Keratinocyte (primary cell): ENCODE measurements at regions not wholly inside any gene's neighbourhood (a gene's known extent, or its start where the extent isn't known, plus 50 kb on each side); places are given as distances from the start of the nearest gene placed in this dataset.

ENCODE experiments used
- EZH2 ChIP-seq: IDR thresholded peaks from one replicate; pipeline ENCODE4 v1.6.1; 2012; ENCODE audit warnings: inconsistent platforms, mild to moderate bottlenecking, low read length, moderate library complexity
- TF ChIP-seq, protein P1 (sequence below), 3 experiments: IDR thresholded peaks in 1 of 3; conservative IDR thresholded peaks in 1 of 3; optimal IDR thresholded peaks in 1 of 3; 2 replicates in 2 of 3; 3 replicates in 1 of 3; pipeline versions ENCODE3 to v1.5.1; 2011; ENCODE audit warnings: low read length in 3 of 3, mild to moderate bottlenecking in 3 of 3, moderate library complexity in 2 of 3, control low read depth in 1 of 3, inconsistent platforms in 1 of 3; ENCODE audit not compliant: insufficient read depth in 2 of 3; ENCODE audit errors: extremely low read depth in 1 of 3

- TF ChIP-seq, protein P1, sequence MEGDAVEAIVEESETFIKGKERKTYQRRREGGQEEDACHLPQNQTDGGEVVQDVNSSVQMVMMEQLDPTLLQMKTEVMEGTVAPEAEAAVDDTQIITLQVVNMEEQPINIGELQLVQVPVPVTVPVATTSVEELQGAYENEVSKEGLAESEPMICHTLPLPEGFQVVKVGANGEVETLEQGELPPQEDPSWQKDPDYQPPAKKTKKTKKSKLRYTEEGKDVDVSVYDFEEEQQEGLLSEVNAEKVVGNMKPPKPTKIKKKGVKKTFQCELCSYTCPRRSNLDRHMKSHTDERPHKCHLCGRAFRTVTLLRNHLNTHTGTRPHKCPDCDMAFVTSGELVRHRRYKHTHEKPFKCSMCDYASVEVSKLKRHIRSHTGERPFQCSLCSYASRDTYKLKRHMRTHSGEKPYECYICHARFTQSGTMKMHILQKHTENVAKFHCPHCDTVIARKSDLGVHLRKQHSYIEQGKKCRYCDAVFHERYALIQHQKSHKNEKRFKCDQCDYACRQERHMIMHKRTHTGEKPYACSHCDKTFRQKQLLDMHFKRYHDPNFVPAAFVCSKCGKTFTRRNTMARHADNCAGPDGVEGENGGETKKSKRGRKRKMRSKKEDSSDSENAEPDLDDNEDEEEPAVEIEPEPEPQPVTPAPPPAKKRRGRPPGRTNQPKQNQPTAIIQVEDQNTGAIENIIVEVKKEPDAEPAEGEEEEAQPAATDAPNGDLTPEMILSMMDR (optimal IDR thresholded peaks at IDR 0.05 in 1 of 3, IDR thresholded peaks at IDR 0.05 in 1 of 3, conservative IDR thresholded peaks at IDR 0.05 in 1 of 3; ENCODE audit: extremely low read depth in 1 of 3, insufficient read depth in 2 of 3, low read length in 3 of 3), result no peak
- TF ChIP-seq EZH2, result no peak
Observed at GRCh38 chr14:55843718-55844403, 263.9 kb downstream of the KTN1 start.
